D341Med (cell line): ENCODE measurements at regions not wholly inside any gene's neighbourhood (a gene's known extent, or its start where the extent isn't known, plus 50 kb on each side); places are given as distances from the start of the nearest gene placed in this dataset.

Source experiments
- DNase-seq: peaks from one replicate; pipeline ENCODE4 v3.0.0; 2012; ENCODE audit warnings: low spot score

DNA sequence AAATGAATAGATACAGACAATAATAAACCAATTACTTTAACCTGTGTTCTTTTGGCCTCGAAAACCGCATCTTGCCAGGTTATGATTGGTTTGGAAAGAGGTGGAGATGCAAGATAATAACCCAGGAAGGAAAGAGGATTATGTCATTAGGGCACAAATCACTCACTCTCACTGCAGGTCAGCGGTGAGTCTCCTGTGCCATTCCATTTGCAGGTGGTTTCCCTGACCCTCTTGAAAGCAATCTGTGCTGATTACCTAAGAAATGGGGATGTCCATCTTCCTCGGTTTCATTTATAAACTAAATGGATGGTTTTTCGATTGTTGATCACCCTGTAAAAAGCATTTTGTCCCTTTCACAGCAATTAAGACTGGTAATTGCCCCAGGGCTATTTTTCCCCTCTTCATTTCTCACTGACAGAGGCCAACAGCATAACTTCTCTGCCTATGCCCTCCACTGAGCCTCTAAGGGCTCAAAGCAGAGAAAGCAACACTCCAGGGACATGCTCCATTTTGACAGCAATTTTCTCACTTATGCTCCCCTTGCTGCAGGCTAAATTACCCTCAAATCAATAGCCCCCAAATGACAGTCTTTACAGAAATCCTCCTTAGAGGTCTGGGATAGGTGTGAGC, 257.5 kb downstream of the IPMK start:
- peak; percentile 43 for DNase-seq

DNA sequence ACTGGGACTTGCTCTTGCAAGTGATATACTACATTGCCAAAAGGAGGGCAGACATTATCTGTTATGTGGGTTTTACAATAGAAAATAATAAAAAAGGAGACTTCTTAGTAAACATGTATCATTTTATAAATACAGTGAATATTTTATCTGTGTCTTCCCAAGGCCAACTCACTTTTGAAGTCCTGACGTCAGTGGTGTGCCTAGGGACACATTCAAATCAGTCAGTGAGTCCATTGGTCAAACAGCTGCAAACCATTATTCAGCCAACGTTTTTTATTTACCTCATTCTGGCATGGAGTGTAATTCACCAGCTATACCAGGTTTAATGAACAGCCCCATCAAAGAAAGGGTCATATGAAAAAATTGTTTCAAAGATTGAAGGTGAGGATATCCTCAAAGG, 263.7 kb downstream of the IPMK start:
- DNase-seq, result no peak

DNA sequence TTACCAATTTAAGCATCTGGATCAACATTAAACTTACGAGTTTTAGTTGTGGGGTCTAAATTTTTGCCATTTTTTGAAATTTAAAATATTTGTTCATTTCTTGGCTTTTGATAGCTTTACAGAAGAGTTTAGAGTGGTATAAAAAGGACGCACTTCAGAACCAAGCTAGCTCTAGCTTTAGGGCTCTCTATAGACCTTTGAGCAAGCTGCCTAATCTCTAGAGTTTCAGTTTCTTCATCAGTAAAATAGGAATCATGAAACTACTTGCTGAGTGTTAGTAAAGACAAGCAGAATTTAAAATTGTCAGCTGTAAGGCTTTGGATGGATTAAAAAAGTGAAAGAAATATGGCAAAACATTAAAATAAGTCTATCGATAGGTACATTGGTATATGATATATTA, 266.5 kb downstream of the IPMK start:
- no peak for DNase-seq

DNA sequence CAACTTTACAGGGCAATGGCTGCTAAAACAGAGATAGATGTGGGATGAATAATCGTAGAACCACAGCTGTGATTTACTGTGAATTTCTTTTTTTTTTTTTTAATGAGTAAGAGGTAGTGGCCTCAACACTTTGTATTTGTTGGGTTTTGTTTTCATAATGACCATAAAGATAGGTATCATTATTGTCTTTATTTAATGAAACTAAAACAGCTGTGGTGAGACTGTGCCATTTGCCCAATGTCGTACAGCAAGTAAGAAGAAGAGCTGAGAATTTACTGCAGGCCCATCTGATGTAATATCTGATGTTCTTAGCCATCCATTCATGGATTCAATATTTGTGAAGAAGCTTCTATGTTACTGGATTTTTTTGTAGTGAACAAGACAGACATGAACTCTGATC, 271.2 kb downstream of the IPMK start:
- DNase-seq, result no peak

DNA sequence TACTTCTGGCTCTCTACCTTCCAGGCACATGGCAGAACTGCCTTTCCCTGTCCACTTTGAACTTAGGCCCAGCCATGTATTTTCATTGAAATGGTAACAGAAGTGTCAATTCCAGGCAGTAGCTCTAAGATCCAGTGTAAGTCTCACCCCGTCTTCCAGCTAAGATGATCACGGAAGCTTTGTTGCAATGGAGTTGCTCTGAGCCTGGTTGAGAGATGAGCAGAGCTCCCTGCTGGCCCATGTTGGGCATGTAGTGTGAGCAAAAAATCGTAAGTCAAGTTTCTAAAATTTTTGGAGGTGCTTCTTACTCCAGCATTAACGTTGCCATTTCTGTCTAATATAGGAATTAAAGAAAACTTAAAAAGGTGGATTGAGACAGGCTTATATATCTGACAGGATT, 274.4 kb downstream of the IPMK start:
- DNase-seq, result no peak

DNA sequence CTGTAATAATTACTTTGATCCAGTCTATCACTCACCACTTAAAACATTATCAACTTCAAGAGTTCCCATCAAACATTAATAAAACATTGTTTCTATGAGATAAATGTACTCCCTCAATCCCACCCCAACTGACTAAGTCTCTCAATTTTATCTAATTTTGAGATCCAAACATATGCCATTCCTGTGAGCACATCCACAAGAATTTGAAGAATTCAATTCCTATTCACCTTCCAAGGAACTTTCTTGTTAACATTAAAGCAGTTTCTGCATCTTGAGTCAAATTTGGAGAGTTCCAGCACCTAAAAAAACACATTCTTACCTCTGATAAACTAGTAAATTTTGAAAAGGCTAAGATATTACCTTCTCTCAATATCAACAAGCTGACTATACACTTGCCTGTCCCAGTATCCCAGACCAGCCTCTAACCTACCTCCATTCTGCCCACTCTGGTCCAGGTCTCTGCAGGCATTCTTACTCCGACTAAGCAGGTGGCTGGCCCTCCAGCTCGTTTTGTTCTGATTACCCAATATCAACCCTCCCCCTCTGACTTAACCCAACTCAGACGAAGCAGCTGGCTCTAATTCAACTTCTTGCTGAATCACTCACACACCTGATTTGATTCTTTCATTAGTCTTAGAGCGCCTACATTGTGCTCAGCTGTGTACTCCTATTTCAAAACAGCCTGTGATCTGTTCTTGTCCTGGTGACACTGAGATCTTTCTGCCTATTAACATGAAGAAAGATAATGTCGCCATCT, 275.2 kb downstream of the IPMK start:
- DNase-seq, result no peak

DNA sequence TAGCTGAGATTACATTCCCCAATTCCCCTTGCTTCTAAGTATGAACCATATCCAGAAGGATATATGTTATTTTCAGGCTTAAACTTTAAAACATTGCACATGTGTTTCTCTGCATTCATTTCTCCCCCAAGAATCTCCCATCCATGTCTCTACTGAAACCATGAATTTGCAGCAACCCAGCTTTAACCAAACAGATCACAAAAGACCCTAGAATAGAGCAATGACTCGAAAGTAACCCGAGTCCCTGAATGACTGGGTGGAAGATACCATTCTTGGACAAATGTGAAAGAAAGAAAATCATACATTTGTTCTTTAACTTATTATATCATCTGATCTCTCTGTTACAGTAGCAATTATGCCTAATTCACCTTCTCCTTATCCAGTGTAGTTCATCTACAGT, 278.7 kb downstream of the IPMK start:
- DNase-seq, result no peak

DNA sequence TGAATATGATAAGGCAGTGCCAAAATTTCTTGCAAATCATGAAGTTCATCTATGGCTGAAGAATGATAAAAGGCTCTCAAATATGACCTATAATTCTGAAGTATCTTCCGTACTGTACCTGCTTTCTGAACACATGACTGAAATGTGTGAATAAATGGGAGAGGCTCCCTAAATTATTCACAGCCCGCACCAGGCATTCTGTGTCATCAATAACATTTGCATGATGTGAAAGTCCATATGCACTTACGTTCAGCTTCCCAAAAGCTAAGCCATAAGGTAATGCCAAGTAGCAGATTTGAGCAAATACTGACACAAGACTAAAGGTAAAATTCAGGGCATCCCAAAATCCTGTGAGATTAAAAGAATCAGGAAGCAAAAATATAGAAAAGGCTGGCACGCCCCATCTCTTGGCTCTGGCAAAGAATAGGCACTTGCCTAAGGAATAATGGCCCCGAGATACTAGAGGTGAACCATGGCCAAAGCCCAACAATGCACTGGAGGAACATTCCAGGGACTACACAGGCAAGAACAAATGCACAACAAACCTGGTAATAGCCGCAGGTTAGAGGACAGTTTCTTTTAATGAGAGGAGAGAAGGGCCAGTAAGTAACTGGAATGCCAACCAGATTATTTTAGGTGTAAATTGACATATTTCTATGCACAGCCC, 280.5 kb downstream of the IPMK start:
- no peak for DNase-seq

DNA sequence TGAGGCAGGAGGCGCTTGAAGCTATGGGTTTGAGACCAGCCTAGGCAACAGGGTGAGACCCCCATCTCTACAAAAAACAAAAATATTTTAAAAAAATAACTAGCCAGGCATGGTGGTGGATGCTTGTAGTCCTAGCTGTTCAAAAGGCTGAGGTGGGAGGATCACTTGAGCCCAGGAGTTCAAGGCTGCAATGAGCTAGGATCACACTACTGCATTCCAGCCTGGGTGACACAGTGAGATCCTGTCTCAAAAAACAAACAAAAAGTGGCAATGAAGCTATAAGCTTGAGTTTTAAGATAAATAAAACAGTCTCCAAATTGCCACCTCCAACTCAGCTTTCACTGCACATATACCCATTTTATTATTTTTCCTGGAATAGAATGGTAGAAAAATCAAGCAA, 281.3 kb downstream of the IPMK start:
- no peak for DNase-seq

DNA sequence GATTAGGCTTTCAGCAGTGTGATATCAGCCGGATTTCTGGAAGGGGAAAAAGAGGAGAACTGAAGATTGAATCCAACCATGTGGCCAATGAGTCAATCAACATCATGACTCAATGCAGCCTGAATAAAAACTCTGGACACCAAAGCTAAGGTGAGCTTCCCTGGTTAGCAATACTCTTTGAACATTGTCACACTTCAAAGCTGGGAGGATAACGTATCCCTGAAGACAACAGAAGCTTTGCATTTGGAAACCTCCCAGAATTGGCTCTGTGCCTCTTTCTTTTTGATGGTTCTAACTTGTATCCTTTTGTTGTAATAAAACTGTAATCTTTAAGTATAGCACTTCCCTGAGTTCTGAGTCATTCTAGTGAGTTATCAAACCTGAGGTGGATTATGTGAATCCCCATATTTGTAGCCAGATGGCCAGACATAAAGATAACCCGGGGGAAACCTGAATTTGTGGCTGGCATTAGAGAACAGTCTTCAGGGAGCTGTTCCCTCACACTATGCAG, 284.4 kb downstream of the IPMK start:
- DNase-seq, result peak; percentile 55

DNA sequence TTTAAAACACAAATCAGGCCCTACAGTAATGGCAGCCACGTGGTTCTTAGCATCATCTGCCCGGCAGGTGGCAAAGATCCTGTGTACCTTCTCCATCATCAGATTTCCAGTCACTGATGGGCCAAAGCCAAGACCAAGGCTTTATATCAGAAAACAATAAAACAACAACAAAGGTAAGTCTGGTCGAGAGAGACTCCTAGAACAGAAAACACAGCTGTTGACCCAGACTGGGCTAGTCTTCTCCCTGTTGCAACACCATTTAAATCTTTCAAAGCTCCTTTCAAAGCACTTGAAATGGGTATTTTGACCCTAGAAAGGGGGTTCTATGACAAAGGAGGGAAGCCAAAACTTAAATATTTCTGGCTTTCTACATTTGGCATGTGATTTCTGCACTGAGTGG, 285.6 kb downstream of the IPMK start:
- no peak for DNase-seq

DNA sequence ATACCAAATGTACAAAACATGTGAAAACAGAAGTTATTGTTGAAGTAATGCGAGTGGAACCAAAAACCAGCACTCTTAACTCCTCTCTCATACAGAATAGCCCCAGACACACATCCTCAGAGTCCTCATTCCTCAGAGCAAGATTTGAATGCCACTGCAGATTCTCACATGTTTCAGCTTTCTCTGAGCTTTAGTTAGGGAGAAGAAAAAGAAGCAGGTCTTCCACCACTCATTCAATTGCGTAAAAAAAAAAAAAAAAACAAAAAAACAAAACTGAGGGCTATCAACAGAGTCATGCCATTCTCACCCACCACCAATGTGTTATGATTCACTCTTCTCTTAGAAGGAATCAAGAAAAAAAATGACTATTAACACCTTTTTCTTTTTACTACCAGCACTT, 287.7 kb downstream of the IPMK start:
- no peak for DNase-seq

DNA sequence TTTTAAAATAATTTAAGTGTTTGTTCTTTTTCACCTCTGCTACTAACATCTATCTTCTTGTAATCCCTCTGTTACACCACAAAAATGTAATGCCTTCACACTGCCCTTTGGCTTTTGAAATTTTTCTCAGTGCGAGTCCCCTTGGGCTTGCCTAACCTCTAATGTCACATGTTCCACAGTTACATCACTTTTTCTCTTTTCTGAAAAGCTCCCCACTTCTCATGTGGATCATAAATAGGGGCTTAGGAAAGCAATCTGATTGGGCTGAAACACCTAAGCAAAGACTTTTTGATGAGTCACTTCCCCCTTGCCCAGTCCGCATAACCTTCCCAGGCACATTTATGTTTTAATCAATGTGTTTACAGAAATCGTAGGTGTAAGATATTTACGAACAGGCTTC, 288.2 kb downstream of the IPMK start:
- no peak for DNase-seq

DNA sequence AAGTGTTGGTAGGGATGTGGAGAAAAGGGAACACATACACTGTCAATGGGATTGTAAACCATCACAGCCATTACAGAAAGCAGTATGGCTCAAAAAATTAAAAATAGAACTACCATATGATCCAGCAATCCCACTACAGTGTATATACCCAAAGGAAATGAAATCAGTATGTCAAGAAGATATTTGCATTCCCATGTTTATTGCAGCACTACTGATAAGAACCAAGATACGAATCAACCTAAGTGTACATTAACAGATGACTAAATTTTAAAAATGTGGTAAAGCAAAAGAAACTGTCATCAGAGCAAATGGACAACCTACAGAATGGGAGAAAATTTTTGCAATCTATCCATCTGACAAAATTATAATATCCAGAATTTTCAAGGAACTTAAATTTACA, 290.4 kb downstream of the IPMK start:
- no peak for DNase-seq

DNA sequence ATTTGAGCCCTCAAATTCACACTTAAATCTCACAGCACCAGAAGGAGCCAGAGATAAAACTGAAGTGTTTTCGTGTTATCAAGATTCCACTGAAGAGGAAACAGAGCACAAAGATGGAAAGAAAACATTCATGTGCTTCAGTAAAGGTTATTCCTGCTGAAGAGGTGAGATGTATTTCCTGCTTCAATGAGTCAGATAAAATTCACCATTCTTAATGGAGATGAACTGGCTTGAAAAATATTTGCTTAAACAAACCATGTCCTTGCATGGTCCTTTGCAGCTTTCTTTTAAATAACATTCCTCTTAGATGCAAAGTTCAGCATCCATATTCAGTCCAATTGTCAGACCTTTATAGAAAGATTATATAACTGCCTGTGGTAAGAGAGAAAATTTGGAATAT, 294.2 kb downstream of the IPMK start:
- DNase-seq, result no peak

DNA sequence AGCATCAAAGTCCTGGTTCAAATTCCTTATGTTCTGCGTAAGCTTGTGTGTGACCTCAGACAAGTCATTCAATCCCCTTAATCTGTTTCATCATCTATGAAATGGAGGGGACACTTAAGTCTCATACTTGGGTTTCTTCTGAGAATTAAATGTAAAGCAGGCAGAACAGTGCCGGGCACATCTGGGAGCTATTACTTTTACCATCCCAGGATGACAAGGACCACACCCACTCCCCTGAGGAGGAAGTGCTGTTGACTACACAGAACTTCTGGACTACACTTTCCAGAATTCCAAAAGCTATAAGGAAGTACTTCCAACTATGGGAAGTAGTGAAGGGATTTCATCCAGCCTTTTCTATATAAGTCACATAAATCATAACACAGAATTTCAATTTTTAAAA, 294.9 kb downstream of the IPMK start:
- no peak for DNase-seq

DNA sequence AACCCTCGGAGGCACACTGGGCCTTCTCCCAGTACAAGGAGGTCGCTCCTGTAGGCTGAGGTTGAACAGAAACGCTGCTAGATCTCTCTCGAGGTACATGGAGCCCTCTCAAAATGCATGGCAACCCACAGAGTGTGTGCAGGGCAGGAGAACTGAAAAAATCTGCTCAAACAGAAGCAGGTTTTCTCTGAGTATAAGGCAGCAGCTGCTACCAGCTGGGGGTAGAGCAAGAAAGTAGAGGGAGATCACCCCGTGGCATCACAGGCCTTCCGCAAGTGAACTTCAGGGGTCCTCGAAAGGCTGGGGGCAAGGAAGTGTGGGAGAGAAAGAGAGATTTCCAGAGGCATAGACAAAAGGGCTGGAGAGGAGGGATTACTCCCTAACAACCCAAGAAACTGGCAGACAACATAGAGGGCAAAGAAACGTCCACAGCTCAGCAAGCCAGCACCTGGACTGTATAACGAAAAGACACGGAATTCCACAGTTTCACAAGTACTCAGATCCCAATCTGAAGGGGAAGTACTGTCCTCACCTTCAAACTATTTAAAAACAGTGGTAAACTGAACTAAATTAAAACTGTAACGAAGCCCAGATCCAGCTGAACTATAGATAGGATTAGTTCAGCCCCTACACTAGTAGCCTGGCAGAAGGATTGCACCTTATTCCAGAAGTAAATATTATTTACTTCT, 299.2 kb downstream of the IPMK start:
- DNase-seq, result no peak

DNA sequence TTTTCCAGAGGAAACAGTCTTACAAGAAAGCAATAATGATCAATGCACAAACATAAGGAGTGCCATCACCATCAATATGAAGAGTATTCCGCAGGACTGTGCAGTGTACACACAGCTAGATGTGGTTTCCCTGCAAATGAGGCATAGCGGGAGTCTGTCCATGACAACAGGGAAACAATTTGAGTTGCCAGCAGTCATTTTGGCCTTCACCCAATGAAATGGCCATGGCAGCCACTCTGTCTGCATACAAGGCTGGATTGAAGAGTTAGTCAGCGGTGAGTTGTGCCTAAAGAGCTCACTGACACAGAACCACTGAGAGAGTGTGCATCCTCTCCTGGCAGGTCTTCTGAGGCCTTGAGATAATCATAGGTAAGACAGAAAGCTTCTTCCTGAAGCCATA, 303.3 kb downstream of the IPMK start:
- no peak for DNase-seq

DNA sequence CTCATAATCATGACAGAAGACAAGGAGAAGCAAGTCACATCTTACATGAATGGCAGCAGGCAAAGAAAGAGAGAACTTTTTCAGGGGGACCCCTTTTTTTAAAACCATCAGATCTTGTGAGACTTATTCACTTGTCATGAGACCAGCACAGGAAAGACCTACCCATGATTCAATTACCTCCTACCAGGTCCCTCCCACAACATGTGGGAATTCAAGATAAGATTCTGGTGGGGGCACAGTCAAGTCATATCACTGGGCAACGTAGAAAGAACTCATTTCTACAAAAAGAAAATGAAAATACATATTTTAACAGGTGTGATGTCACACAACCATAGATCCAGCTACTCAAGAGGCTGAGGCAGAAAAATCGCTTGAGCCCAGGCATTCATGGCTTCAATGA, 304.1 kb downstream of the IPMK start:
- no peak for DNase-seq

DNA sequence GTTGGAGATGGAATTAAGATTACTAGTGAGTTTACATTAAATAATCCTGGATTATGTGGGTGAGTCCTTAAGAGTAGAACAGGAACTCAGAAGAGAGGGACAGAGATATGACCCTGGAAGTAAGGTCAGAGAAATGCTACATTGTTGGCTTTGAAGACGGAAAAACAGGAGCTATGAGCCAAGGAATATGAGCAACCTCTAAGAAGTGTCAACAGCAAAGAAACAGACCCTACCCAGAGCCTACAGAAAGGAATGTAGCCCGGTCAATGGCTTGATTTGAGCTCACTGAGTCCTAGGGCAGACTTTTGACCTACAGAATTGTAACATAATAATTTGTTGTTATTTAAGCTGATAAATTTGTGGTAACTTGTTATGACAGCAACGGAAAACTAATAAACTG, 304.9 kb downstream of the IPMK start:
- DNase-seq, result no peak

DNA sequence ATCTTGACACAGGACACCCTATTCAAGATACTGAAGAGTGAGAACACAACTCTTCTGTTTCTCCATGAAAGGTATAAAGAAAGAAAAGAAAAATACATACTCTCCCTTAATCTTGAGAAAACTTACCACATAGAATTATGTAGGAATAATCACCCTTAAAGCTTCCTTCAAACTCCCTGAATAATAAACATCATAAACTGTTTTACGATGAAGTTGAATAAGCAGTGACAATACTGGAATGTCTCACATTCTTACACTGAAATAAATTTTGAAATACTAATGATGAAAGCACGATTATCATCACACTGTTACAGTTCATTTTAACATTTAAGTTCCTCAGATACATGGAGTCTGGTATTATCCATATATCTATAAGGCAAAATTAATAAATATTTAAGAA, 306.2 kb downstream of the IPMK start:
- no peak for DNase-seq

DNA sequence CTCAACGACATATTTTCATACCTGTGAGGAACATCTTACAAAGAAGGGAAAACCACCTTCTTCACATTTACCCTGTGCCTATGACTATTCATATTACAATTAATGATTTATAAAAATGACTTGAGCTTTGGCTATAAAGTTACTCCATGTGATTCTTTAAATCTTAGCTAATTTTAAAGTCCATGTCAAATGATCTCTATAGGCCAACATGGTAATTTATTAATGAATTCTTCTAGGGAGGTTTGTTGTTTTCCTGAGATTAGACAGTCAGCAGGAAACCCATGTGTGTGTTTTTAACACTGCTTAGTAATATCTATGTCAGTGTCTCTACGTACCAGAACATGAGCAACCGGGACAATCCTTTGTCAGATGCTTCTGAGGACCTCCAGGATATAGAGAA, 307.3 kb downstream of the IPMK start:
- DNase-seq, result no peak
